Cardiac muscle cell (in vitro differentiated cells and primary cell): ENCODE measurements at regions not wholly inside any gene's neighbourhood (a gene's known extent, or its start where the extent isn't known, plus 50 kb on each side); places are given as distances from the start of the nearest gene placed in this dataset.
"Not testable (repeated sequence)": the region's sequence is repeated elsewhere in the genome, so short reads cannot be mapped to it uniquely, and the experiment has no call there.

Experiments used
- DNase-seq, 2 donors: peaks; one replicate each; pipeline versions ENCODE4 v3.0.0 to v3.0.0-alpha.2; 2010 to 2017; ENCODE audit warnings: low read depth in 1 of 2, low spot score in 1 of 2
- H3K27ac ChIP-seq: fragments of 200-600 bp; sonication (generic); 2 replicates; pipeline ENCODE4 v1.5.1; 2016
- H3K27me3 ChIP-seq: fragments of 200-600 bp; sonication (generic); 2 replicates; pipeline ENCODE4 v1.6.0; 2016; ENCODE audit warnings: control low read depth
- H3K36me3 ChIP-seq: fragments of 200-600 bp; sonication (generic); 2 replicates; pipeline ENCODE4 v1.5.1; 2016; ENCODE audit warnings: control low read depth
- H3K4me1 ChIP-seq: fragments of 200-600 bp; sonication (generic); 2 replicates; pipeline ENCODE4 v1.8.1; 2017; ENCODE audit warnings: low read depth, mild to moderate bottlenecking, mixed run types
- H3K4me3 ChIP-seq: fragments of 200-600 bp; sonication (generic); 2 replicates; pipeline ENCODE4 v1.5.1; 2016; ENCODE audit warnings: mild to moderate bottlenecking
- H3K9me3 ChIP-seq: fragments of 200-600 bp; sonication (generic); 2 replicates; pipeline ENCODE4 v1.5.1; 2017; ENCODE audit warnings: low read depth, mild to moderate bottlenecking, control low read depth
- TF ChIP-seq, protein P1 (sequence below): IDR thresholded peaks from 2 replicates; pipeline ENCODE4 v1.5.1; 2012; ENCODE audit warnings: low read depth, mild to moderate bottlenecking, low read length

DNA sequence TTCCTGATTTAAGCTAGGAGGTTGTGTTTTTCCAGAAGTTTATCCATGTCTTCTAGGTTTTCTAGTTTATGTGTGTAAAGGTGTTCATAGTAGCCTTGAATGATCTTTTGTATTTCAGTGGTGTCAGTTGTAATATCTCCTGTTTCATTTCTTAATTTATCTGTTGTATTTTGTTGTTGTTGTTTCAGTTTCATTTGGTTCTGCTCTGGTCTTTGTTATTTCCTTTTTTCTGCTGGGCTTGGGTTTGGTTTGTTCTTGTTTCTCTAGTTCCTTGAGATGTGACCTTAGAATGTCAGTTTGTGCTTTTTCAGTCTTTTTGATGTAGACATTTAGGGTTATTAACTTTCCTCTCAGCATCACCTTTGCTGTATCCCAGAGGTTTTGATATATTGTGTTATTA is 62.8 kb downstream of the SCP2D1 start:
- DNase-seq, H3K27me3 ChIP-seq, H3K4me3 ChIP-seq, H3K27ac ChIP-seq, H3K4me1 ChIP-seq, H3K9me3 ChIP-seq, H3K36me3 ChIP-seq: not testable (repeated sequence)

DNA sequence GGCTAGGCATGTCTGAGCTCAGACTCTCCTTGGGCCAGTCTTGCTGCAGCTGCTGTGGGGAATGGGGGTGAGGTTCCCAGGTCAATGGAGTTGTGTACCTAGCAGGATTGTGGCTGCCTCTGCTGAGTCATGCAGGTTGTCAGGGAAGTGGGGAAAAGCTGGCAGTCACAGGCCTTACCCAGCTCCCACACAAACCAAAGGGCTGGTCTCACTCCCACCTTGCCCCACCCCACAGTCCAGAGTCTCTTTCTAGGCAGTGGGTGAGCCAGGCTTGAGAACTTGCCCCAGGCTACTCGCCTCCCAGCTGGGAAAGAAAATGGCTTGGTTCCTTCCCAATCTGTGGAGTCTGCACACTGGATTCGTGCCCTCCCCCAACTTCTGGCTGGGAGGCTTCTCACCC is 65.7 kb downstream of the SCP2D1 start:
- TF ChIP-seq, protein P1, sequence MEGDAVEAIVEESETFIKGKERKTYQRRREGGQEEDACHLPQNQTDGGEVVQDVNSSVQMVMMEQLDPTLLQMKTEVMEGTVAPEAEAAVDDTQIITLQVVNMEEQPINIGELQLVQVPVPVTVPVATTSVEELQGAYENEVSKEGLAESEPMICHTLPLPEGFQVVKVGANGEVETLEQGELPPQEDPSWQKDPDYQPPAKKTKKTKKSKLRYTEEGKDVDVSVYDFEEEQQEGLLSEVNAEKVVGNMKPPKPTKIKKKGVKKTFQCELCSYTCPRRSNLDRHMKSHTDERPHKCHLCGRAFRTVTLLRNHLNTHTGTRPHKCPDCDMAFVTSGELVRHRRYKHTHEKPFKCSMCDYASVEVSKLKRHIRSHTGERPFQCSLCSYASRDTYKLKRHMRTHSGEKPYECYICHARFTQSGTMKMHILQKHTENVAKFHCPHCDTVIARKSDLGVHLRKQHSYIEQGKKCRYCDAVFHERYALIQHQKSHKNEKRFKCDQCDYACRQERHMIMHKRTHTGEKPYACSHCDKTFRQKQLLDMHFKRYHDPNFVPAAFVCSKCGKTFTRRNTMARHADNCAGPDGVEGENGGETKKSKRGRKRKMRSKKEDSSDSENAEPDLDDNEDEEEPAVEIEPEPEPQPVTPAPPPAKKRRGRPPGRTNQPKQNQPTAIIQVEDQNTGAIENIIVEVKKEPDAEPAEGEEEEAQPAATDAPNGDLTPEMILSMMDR = no peak
- no peak for DNase-seq

GRCh38 chr20:18886756-18887155 is 73.2 kb downstream of the SCP2D1 start:
- TF ChIP-seq, protein P1 = no peak
- no peak overlapping the region for H3K27ac ChIP-seq

More for the DNA sequence above, 65.7 kb downstream of the SCP2D1 start:
- Histone ChIP-seq H3K27me3 (no peaks in the 10 kb centered on the region), H3K9me3 (no peaks in the 10 kb centered on the region), H3K36me3 (no peaks in the 10 kb centered on the region), H3K27ac (no peak overlapping the region), H3K4me1 (no peaks in the 10 kb centered on the region), H3K4me3 (no peak overlapping the region)

DNA sequence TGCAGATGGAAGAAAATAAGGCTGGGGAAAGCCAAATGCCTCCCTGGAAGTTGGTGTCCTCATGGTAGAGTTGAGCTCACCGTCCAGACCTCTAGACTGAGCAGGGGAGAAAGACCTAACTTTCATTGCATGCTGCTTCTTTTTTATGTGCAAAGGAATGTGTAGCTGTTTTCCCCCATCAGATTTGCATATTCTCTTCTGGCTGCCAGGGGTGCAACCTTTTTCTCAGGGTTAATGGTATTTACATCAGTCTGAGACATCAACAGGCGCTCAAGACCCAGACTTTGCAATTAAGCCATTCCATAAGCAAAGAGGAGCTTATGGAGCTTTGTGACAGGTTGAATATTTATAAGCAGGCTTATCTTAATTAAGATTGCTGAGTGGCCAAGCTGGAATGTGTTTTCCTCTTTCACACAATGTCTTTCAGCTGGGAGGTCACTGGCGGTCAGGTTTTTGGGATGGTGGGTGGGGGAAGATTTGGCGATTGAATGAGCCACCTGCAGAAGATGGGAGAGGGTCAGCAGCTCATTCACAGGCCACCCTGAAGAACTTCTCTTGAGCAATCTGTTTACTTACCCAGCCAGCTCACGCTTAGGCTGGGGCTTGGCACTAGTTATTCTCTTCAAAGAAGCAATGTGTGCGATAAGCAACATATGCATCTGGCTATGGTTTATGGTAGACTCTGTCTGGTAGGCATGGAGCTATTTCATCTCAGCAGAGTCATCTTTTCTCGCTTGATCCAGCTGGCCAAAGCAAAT is 88.6 kb downstream of the SCP2D1 start:
- no peak for DNase-seq
- Histone ChIP-seq H3K27me3 (no peaks in the 10 kb centered on the region), H3K9me3 (no peaks in the 10 kb centered on the region), H3K36me3 (no peaks in the 10 kb centered on the region), H3K27ac (no peak overlapping the region), H3K4me3 (no peak overlapping the region), H3K4me1 (no peaks in the 10 kb centered on the region)
- TF ChIP-seq, protein P1 = no peak

More at GRCh38 chr20:18886756-18887155, 73.2 kb downstream of the SCP2D1 start:
- no peak for DNase-seq
- Histone ChIP-seq H3K27me3 (no peaks in the 10 kb centered on the region), H3K4me1 (no peaks in the 10 kb centered on the region), H3K9me3 (no peaks in the 10 kb centered on the region), H3K36me3 (no peaks in the 10 kb centered on the region), H3K4me3 (no peak overlapping the region)

DNA sequence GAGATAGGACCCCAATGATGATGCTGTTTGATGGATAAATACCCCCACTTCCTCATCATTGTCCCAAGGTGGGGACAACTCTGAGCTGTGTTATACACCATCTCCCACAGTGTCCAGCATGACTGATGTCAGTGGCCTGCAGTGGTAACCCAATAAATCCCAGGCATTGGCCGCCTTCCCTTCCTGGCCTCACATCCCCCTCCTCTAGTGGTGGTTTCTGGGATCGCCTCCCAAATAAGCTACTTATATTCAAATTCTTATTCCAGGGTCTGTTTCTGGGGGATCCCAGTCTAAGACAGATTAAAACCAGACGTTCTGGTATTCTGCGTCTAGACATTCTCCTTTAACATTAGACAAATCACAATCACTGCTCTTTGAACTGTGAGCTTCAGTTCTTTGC is 90.6 kb downstream of the SCP2D1 start:
- no peaks in the 10 kb centered on the region for H3K9me3 ChIP-seq
- no peaks in the 10 kb centered on the region for H3K36me3 ChIP-seq
- DNase-seq = no peak
- no peak overlapping the region for H3K4me3 ChIP-seq
- H3K27me3 ChIP-seq = no peaks in the 10 kb centered on the region
- TF ChIP-seq, protein P1 = no peak
- H3K27ac ChIP-seq = no peak overlapping the region
- H3K4me1 ChIP-seq = no peaks in the 10 kb centered on the region

- Histone ChIP-seq H3K9me3 (no peaks in the 10 kb centered on the region), H3K27me3 (no peaks in the 10 kb centered on the region), H3K27ac (no peak overlapping the region), H3K4me1 (no peaks in the 10 kb centered on the region), H3K4me3 (no peak overlapping the region), H3K36me3 (no peaks in the 10 kb centered on the region)
- no peak for DNase-seq
- TF ChIP-seq, protein P1 = no peak
Measured at GRCh38 chr20:18904624-18905023, 91.0 kb downstream of the SCP2D1 start.
